ENCODE measurements at regions not wholly inside any gene's neighbourhood (a gene's known extent, or its start where the extent isn't known, plus 50 kb on each side); places are given as distances from the start of the nearest gene placed in this dataset.

DNA sequence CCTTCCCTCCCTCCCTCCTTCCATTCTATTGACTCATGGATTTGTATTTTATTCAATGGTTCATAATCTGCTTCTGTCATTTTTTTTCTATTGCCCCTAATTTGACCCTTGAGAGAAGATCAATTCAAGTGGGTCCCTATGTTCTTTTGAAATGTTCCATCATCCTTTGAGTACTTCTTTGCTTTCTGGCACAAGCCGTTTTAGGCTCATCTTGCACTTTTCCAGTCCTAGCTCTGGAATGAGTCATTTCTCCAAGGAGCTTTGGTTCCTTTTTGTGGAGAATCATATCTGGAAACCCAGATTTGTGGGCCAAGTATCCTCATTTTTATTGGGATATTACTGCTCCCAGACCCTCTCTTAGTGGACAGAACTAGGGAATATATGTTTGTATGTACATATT is 126.8 kb upstream of the PTPN3 start:
- H3K9me3 ChIP-seq: no peaks in the 10 kb centered on the region
- ATAC-seq: no peak
- intact Hi-C loops (cut with DNase I, micrococcal nuclease): no loop called here
- TF ChIP-seq, protein P1, sequence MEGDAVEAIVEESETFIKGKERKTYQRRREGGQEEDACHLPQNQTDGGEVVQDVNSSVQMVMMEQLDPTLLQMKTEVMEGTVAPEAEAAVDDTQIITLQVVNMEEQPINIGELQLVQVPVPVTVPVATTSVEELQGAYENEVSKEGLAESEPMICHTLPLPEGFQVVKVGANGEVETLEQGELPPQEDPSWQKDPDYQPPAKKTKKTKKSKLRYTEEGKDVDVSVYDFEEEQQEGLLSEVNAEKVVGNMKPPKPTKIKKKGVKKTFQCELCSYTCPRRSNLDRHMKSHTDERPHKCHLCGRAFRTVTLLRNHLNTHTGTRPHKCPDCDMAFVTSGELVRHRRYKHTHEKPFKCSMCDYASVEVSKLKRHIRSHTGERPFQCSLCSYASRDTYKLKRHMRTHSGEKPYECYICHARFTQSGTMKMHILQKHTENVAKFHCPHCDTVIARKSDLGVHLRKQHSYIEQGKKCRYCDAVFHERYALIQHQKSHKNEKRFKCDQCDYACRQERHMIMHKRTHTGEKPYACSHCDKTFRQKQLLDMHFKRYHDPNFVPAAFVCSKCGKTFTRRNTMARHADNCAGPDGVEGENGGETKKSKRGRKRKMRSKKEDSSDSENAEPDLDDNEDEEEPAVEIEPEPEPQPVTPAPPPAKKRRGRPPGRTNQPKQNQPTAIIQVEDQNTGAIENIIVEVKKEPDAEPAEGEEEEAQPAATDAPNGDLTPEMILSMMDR (IDR thresholded peaks at IDR 0.05): no peak
- DNase-seq: no peak
- no peaks in the 10 kb centered on the region for H3K36me3 ChIP-seq (ENCODE audit: low read depth)
- H3K4me1 ChIP-seq (ENCODE audit: low read depth): no peaks in the 10 kb centered on the region
- H3K4me3 ChIP-seq: no peak overlapping the region

DNA sequence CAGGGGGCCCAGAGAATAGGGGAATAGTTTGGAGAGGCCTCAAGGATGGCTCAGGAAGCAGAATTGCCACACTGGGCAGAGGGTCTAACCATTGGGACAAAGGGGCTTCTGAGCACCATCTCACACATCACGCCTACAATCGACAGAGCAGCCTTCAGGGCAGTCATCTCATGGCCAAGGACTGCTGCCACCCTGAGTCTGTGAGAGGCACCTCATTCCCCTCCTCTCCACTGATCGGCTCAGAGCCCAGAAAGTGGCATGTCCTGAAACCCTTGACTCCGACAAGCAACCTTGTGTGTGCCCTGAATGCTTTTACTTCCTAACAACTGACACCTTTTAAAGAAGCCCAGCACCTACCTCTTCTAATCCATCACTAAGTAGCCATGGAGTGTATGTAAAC is 128.9 kb upstream of the PTPN3 start:
- intact Hi-C loops (cut with DNase I, micrococcal nuclease): no loop called here
- DNase-seq (no peak), ATAC-seq (no peak)
- no peaks in the 10 kb centered on the region for H3K36me3 ChIP-seq (ENCODE audit: low read depth)
- no peaks in the 10 kb centered on the region for H3K9me3 ChIP-seq
- no peak overlapping the region for H3K4me3 ChIP-seq
- TF ChIP-seq, protein P1 (IDR thresholded peaks at IDR 0.05): no peak
- no peaks in the 10 kb centered on the region for H3K4me1 ChIP-seq (ENCODE audit: low read depth)

DNA sequence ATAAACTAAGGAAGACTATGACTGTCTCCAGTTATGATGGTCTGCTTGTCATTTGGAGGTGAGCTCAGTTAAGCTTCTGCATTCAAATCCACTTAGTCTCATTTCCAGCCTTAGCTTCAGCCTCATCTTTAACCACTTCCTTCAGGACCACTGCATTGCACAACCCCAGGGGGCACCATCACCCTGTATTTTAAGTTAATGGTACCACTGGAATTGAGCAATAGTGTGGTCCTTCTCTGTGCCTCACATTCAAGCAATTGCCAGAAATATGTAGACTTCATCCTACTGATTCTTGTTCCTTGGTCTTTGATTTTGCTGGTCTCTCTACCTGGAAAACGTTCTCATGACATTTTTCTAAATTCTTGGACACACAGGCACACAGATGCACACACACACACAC is 131.5 kb upstream of the PTPN3 start:
- intact Hi-C loops (cut with DNase I, micrococcal nuclease): no loop called here
- Histone ChIP-seq H3K36me3 (ENCODE audit: low read depth) (no peaks in the 10 kb centered on the region), H3K9me3 (no peaks in the 10 kb centered on the region), H3K4me1 (ENCODE audit: low read depth) (no peaks in the 10 kb centered on the region), H3K4me3 (no peak overlapping the region)
- ATAC-seq (no peak), DNase-seq (no peak)
- TF ChIP-seq, protein P1 (IDR thresholded peaks at IDR 0.05): no peak

DNA sequence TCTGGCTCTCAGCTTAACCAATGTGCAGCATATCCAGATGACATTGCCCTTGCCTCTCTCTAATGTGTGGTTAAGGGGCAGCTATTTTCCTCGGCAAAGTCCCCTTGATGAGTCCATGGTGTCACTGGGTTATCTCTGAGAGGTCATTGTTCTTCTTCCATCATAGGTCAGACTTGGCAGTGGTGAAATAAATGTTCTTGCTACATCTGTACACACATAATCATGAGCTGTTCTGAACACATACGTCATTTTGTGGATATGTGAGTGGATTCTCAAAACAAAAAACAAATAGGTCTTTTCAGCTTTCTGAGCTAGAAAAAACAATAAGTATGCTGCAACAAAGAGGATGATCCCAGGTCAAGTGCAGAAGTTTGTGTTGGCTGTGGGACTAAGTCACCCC is 134.7 kb upstream of the PTPN3 start:
- intact Hi-C loops (cut with DNase I, micrococcal nuclease): no loop called here
- H3K4me1 ChIP-seq (ENCODE audit: low read depth): no peaks in the 10 kb centered on the region
- no peaks in the 10 kb centered on the region for H3K9me3 ChIP-seq
- TF ChIP-seq, protein P1 (IDR thresholded peaks at IDR 0.05): no peak
- no peaks in the 10 kb centered on the region for H3K36me3 ChIP-seq (ENCODE audit: low read depth)
- DNase-seq (no peak), ATAC-seq (no peak)
- no peak overlapping the region for H3K4me3 ChIP-seq

DNA sequence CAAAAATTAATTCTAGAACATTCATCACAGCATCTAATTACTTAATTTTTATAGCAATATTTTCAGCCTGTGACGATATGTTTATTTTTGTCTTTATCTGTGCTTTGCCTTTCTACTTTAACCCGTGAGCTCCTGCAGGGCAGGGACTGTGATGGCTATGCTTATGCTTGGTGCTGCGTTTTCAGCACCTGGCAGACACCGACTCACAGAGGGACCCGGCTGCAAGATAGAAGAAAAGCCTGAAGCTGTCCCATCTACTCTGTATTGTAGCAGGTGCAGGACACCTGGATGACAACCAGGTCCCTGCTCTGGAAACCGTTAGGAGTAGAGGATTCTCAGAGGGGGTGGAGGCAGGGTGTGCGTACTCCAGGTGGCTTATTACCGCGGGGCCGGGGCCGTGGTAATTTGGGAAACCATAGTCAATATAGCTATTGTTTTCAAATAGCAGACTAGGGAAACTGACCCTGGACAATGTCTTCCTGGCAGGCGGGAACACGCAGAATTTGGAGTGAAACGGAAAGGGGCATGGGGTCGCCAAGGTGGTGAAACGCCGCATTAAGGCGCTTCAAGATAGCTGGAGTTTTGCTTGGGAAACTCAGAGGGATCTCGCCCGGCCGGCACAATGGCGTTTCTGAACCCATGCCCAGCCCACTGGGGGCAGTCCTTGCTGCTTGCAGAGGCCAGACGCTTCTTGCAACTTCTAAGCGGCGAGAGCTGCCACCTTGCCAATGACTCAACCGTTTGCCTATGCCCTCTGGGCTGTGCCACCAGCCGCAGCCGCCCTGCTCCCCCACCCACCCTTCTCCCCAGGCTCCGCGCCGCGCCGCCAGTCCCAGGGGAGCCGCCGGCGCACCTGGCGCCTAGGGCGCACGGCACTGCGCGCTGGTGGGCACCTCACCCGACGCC is 140.1 kb upstream of the PALM2AKAP2 start:
- ATAC-seq: peak; percentile 10
- Histone ChIP-seq H3K4me3 (no peak overlapping the region), H3K36me3 (ENCODE audit: low read depth) (no peaks in the 10 kb centered on the region), H3K9me3 (no peaks in the 10 kb centered on the region), H3K4me1 (ENCODE audit: low read depth) (peaks cover 3% of the 10 kb centered on the region)
- intact Hi-C loops (cut with DNase I, micrococcal nuclease): no loop called here
- peak in 1 of 3 donors; percentile 35 for DNase-seq
- TF ChIP-seq, protein P1 (IDR thresholded peaks at IDR 0.05): no peak
